Astrocyte of the spinal cord (primary cell): ENCODE measurements at regions not wholly inside any gene's neighbourhood (a gene's known extent, or its start where the extent isn't known, plus 50 kb on each side); places are given as distances from the start of the nearest gene placed in this dataset.
A peak's percentile ranks its signal among the peaks of the same experiment; 100 is the strongest.

Experiments
- DNase-seq: peaks from one replicate; pipeline ENCODE4 v3.0.0; 2011; ENCODE audit warnings: low read depth, low spot score
- H3K4me3 ChIP-seq: 2 replicates; pipeline ENCODE4 v1.5.1; 2011; ENCODE audit warnings: low read depth, mild to moderate bottlenecking, low read length, moderate library complexity
- CTCF ChIP-seq: IDR thresholded peaks from 2 replicates; pipeline ENCODE4 v1.5.1; 2012; ENCODE audit warnings: low read depth, mild to moderate bottlenecking, low read length, inconsistent platforms
- in situ Hi-C: cut with HindIII; loops from 2 replicates; pipeline ENCODE4 v1.10.0; 2017; ENCODE audit warnings: low sequenced_read_pairs

DNA sequence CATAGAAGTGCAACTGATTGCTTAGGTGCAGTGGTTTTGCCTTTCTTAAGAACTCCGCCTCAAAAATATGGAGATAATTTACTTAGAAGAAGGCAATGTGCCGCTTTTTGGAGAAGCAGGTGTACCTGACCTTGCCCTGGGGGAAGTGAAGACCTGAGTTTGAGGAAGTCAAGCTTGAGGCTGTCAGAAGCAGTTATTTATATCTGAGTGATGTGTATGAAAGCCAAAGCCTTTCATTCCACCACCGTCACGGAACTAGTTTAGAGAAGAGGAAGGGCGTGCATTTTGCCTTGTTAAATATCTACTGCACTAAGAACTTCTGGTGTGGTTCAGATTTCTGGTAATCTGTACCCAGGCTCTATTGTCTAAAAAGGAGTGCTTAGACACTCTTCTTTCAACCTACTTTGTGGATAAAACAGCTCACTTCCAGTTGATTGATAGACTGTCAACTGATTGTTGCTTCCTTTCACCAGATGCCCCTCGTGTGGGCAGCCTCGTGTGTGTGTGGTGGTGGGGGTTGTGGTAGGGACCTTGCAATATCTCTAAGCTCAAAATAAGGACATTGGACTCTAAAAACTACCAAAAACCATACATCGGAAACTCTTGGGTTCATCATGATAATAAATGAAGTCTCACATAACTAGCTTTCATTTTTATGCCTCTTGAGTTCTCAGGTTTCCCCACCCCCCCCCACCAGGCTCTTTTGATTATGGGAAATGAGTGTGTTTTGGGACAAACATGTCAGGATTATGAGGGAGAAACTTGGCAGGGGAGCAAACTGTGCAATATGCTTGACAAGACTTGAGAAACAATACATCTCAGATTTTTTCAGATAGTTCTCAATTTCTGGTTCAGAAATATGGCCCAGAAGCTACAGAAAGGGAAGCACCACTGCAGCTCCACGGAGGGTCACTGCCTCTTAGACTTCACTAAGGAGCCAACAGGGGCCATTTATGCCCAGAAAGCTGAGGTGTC is 78.6 kb downstream of the ARF6 start:
- TF ChIP-seq CTCF: no peak
- in situ Hi-C loops: no loop called here
- H3K4me3 ChIP-seq: no peak overlapping the region
- DNase-seq: no peak

DNA sequence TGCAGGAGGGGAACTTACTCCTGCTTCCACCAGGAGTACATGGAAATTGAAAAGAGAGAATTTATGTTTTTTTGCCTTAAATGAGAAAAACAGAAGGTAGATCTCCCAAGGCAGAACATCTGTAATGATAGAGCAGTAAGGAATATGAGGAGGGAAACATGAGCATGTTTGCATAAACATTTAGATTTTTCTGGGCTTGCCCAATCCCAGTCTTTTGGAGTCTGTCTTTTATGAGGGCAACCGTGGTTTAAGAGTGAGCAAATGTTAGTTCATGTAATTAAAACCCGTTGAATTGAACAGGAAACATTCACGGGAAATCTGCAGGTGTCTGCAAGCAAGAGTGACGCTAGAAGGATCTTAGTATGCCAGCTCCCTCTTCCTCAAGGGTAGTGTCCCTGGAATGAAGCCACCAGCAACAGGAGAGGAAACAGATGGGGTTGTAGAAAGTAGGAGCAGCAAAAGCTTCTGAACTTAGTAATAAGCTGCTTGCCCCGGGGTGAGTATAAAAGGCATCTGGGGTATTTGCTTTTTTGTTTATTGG is 79.3 kb downstream of the ARF6 start:
- H3K4me3 ChIP-seq: no peak overlapping the region
- DNase-seq: peak; percentile 68
- in situ Hi-C loops: no loop called here

GRCh38 chr14:49972823-49973222 is 79.9 kb downstream of the ARF6 start:
- TF ChIP-seq CTCF: no peak
- no peak overlapping the region for H3K4me3 ChIP-seq
- in situ Hi-C loops: no loop called here
- DNase-seq: peak; percentile 92

More for the DNA sequence above, 79.3 kb downstream of the ARF6 start:
- TF ChIP-seq CTCF: no peak

DNA sequence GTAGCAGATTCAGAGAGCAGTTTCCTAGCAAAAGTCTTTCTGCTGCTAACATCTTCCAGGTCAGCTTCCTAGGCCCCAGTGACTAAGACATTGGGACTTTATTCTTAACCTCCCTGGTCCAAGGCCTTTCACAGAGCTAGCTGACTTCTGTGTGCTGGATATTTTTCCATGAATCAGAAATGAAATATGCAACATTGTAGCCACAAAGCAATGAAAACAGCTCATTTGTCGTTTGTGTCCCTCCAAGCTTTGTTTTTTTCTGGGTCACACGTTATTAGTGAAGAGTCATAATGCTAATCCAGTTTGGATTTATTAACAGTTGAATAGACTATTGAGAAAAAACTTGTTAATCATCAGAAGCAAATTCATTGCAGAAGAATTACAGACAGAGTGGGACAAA is 82.4 kb downstream of the ARF6 start:
- peak; percentile 93 for DNase-seq
- no peak for TF ChIP-seq CTCF
- no peak overlapping the region for H3K4me3 ChIP-seq
- in situ Hi-C loops: no loop called here

- H3K4me3 ChIP-seq: no peak overlapping the region
- in situ Hi-C loops: no loop called here
- no peak for TF ChIP-seq CTCF
- no peak for DNase-seq
Measured at GRCh38 chr14:49975799-49976198, 82.9 kb downstream of the ARF6 start.

- DNase-seq: no peak
- no peak overlapping the region for H3K4me3 ChIP-seq
- in situ Hi-C loops: no loop called here
- TF ChIP-seq CTCF: no peak
Measured at GRCh38 chr14:49977126-49977841, 84.4 kb downstream of the ARF6 start.
